Activated CD4-positive, alpha-beta T cell treated with anti-CD3 and anti-CD28 coated beads, Interleukin-2, amount 10 ng/mL, durations not matched to agents 7 days and 5 days (primary cell): ENCODE measurements at regions not wholly inside any gene's neighbourhood (a gene's known extent, or its start where the extent isn't known, plus 50 kb on each side); places are given as distances from the start of the nearest gene placed in this dataset.

ENCODE experiments used
- CTCF ChIA-PET: fragments of 350-600 bp; sonication (Branson Sonifier 250); formaldehyde crosslinking; loops from one replicate; lab custom pipeline; 2021; ENCODE audit warnings: antibody characterized with exemption; lab: Charles Lee
- POLR2A ChIA-PET: fragments of 350-600 bp; sonication (Branson Sonifier 250); formaldehyde crosslinking; loops from one replicate; lab custom pipeline; 2021; ENCODE audit warnings: antibody characterized with exemption; lab: Charles Lee
- DNase-seq: peaks from one replicate; pipeline ENCODE4 v3.0.0-alpha.2; 2020
- H3K27ac Mint-ChIP-seq: one replicate; pipeline ENCODE4 v1.8.0; 2021; ENCODE audit warnings: mild to moderate bottlenecking, moderate library complexity, mixed read lengths
- H3K27me3 Mint-ChIP-seq: one replicate; pipeline ENCODE4 v1.8.0; 2021; ENCODE audit warnings: mixed read lengths
- H3K36me3 Mint-ChIP-seq: one replicate; pipeline ENCODE4 v1.8.0; 2021; ENCODE audit warnings: low read depth, mixed read lengths
- H3K4me1 Mint-ChIP-seq: one replicate; pipeline ENCODE4 v1.8.0; 2021; ENCODE audit warnings: mixed read lengths
- H3K4me3 Mint-ChIP-seq: one replicate; pipeline ENCODE4 v1.8.0; 2021; ENCODE audit warnings: mild to moderate bottlenecking, moderate library complexity, mixed read lengths
- H3K9me3 Mint-ChIP-seq: one replicate; pipeline ENCODE4 v1.8.0; 2021; ENCODE audit warnings: mixed read lengths

GRCh38 chr5:126368239-126368812 is 54.9 kb upstream of the GRAMD2B start:
- no peak overlapping the region for H3K4me3 Mint-ChIP-seq
- no peaks in the 10 kb centered on the region for H3K36me3 Mint-ChIP-seq
- H3K4me1 Mint-ChIP-seq: no peaks in the 10 kb centered on the region
- POLR2A ChIA-PET: interaction anchor here (0.7 kb wide), 1 partner anchor 19 kb away, joined by 3 read pairs; no protein-coding TSS in a partner anchor
- no peaks in the 10 kb centered on the region for H3K9me3 Mint-ChIP-seq
- H3K27ac Mint-ChIP-seq: no peak overlapping the region
- CTCF ChIA-PET: interaction anchor here (1.4 kb wide), 1 partner anchor 30 kb away, joined by 3 read pairs; no protein-coding TSS in a partner anchor
- no peak for DNase-seq
- peaks cover 3% of the 10 kb centered on the region for H3K27me3 Mint-ChIP-seq

- POLR2A ChIA-PET: no interaction called here
These were observed 54.1 kb upstream of the GRAMD2B start for GRCh38 chr5:126369083-126369482.

DNA sequence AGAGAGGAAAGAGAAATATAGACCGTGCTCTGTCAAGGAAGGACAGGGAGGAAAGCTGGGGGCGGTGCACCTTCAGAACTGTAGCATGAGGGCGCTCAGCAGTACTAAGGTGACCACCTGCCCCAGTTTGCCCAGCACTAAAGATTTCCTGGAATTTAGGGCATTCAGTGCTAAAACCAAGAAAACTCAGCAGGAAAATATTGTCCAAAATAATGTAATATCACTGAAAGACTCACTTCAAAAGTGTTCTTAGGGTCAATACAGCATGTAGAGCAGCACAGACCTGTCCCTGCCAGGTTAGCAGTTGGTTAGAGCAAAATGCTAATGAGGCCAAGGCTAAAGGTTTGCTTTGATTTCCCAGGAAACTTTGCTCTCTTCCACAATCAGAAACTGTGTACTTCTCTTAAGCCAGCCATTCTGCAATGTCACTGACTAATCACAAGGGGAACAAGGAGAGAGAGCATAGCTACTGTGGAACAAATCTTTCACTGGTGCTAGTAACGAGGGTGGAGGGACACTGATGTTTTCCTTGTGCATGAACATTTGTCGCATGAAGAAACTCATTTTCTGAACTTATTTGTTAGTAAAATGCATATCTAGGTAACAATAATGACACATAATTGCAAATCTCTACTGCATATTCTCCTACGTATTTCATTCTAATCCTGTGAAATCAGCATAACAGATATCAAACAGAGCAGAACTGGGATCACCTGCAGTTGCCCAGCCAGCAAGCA is 53.0 kb upstream of the GRAMD2B start:
- Mint-ChIP-seq H3K4me3 (no peak overlapping the region), H3K4me1 (peaks cover 9% of the 10 kb centered on the region), H3K9me3 (no peaks in the 10 kb centered on the region), H3K27me3 (no peaks in the 10 kb centered on the region), H3K27ac (no peak overlapping the region), H3K36me3 (no peaks in the 10 kb centered on the region)
- no peak for DNase-seq
- ChIA-PET POLR2A (no interaction called here), CTCF (no interaction called here)

More at GRCh38 chr5:126369083-126369482, 54.1 kb upstream of the GRAMD2B start:
- peaks cover 6% of the 10 kb centered on the region for H3K4me1 Mint-ChIP-seq
- H3K27ac Mint-ChIP-seq: no peak overlapping the region
- no peaks in the 10 kb centered on the region for H3K27me3 Mint-ChIP-seq
- no peak for DNase-seq
- H3K4me3 Mint-ChIP-seq: no peak overlapping the region
- CTCF ChIA-PET: no interaction called here
- no peaks in the 10 kb centered on the region for H3K9me3 Mint-ChIP-seq
- H3K36me3 Mint-ChIP-seq: no peaks in the 10 kb centered on the region

- Mint-ChIP-seq H3K27me3 (no peaks in the 10 kb centered on the region), H3K4me1 (peaks cover 9% of the 10 kb centered on the region), H3K4me3 (no peak overlapping the region), H3K9me3 (no peaks in the 10 kb centered on the region), H3K36me3 (no peaks in the 10 kb centered on the region), H3K27ac (no peak overlapping the region)
- DNase-seq: no peak
- ChIA-PET POLR2A (no interaction called here), CTCF (no interaction called here)
These were observed 52.2 kb upstream of the GRAMD2B start for GRCh38 chr5:126370796-126371718.

DNA sequence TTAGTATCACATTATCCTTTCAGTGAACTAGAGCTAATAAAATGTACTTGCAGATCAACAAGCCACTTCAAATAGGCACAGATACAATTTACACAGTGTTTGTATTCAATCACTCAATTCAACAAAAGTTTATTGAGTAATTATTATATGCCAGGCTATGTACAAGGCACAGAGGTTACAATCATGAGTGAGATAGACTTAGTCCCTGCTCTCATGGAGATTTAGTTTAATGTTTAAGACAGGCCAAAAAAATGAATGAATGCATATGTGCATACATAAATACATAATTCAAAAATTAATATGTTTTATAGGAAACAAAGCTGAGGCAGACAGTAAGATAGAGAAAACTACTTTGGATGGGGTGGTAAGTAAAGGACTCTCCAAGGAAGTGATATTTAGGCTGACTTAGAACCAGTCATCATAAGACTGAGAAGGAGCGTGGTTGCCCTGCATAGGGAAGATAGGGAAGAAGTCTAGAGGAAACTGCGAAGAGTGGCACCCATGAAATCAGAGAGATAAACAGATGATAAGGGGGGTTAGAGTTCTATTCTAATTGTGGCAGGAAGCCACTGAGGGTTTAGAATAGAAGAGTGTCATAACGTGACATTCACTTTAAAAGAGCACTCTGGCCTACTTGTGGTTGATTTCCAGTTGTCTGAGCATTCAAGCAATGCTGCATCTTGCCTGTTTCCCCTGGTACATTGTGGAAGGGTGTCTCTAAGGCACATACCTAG is 49.7 kb upstream of the GRAMD2B start:
- H3K4me3 Mint-ChIP-seq: no peak overlapping the region
- CTCF ChIA-PET: interaction anchor here (0.6 kb wide), 1 partner anchor 1075 kb away, joined by 3 read pairs; no protein-coding TSS in a partner anchor

More for the DNA sequence above, 49.7 kb upstream of the GRAMD2B start:
- H3K27me3 Mint-ChIP-seq: no peaks in the 10 kb centered on the region
- peaks cover 9% of the 10 kb centered on the region for H3K4me1 Mint-ChIP-seq
- H3K9me3 Mint-ChIP-seq: no peaks in the 10 kb centered on the region
- no peaks in the 10 kb centered on the region for H3K36me3 Mint-ChIP-seq
- no peak for DNase-seq
- H3K27ac Mint-ChIP-seq: no peak overlapping the region
- POLR2A ChIA-PET: no interaction called here
